Upper lobe of left lung (tissue), 6 donors: ENCODE measurements at regions not wholly inside any gene's neighbourhood (a gene's known extent, or its start where the extent isn't known, plus 50 kb on each side); places are given as distances from the start of the nearest gene placed in this dataset.
"Not testable (repeated sequence)": the region's sequence is repeated elsewhere in the genome, so short reads cannot be mapped to it uniquely, and the experiment has no call there.

ENCODE experiments used
- ATAC-seq, 2 donors: fragments of 200-7000 bp; cut with Tn5 transposase; one replicate each; pipeline ENCODE4 v1.9.1; 2022; ENCODE audit warnings: mild to moderate bottlenecking in 2 of 2, moderate library complexity in 2 of 2; ENCODE audit not compliant: low FRiP score in 2 of 2
- DNase-seq, 2 donors: peaks; one replicate each; pipeline ENCODE4 v3.0.0-alpha.2; 2019 to 2020
- H3K27ac ChIP-seq, 4 donors: fragments of 200-600 bp; sonication (generic); one replicate each; pipeline ENCODE4 v1.5.1; 2016 to 2019
- H3K27me3 ChIP-seq, 4 donors: fragments of 200-600 bp; sonication (generic); one replicate each; pipeline ENCODE4 v1.5.1; 2017 to 2019
- H3K36me3 ChIP-seq, 4 donors: fragments of 200-600 bp; sonication (generic); one replicate each; pipeline ENCODE4 v1.5.1; 2016 to 2019
- H3K4me1 ChIP-seq, 4 donors: fragments of 200-600 bp; sonication (generic); one replicate each; pipeline ENCODE4 v1.5.1; 2018 to 2019
- H3K4me3 ChIP-seq, 4 donors: fragments of 200-600 bp; sonication (generic); one replicate each; pipeline ENCODE4 v1.5.1; 2017 to 2019; ENCODE audit warnings: mild to moderate bottlenecking in 2 of 4, moderate library complexity in 1 of 4
- H3K9me3 ChIP-seq, 4 donors: fragments of 200-600 bp; sonication (generic); one replicate each; pipeline ENCODE4 v1.5.1; 2018 to 2019
- CTCF ChIP-seq, 6 experiments: fragments of 450-650 bp in 4 of 6; fragments of 200-600 bp in 2 of 6; sonication (generic) in 2 of 6; IDR thresholded peaks; one replicate each; pipeline ENCODE4 v1.5.1; 2016 to 2019; ENCODE audit warnings: antibody characterized with exemption in 6 of 6
- EP300 ChIP-seq, 4 donors: sonication (generic); formaldehyde crosslinking; IDR thresholded peaks; one replicate each; pipeline ENCODE4 v1.5.1; 2017; ENCODE audit warnings: antibody characterized with exemption in 4 of 4, control low read depth in 2 of 4
- POLR2A ChIP-seq, 4 donors: fragments of 450-650 bp; IDR thresholded peaks; one replicate each; pipeline ENCODE4 v1.5.1; 2016 to 2017; ENCODE audit warnings: antibody characterized with exemption in 4 of 4, mild to moderate bottlenecking in 2 of 4
- POLR2AphosphoS5 ChIP-seq, 2 donors: sonication (generic); formaldehyde crosslinking; IDR thresholded peaks; one replicate each; pipeline ENCODE4 v1.5.1; 2017; ENCODE audit warnings: antibody characterized with exemption in 2 of 2
- WGBS, 2 donors: methylation state at CpG; one replicate each; pipeline ENCODE4 v1.1.5; 2017 to 2018; 5-methylcytosine and 5-hydroxymethylcytosine counted together
- donor health status: DM: no; HTN: no; CAD: no; lungs with moderate emphysema.
- donor health status: DM: no; HTN: yes; CAD: no; lungs with severe emphysema.

GRCh38 chr7:115292381-115292780, 370.5 kb downstream of the MDFIC start:
- 89 to 90% methylated on average over 3 of the region's 3 CpGs for WGBS, 2 donors
- Histone ChIP-seq H3K27me3 (no peaks in the 10 kb centered on the region), H3K4me1 (no peaks in the 10 kb centered on the region), H3K9me3 (no peaks in the 10 kb centered on the region), H3K36me3 (no peaks in the 10 kb centered on the region), H3K27ac (no peak overlapping the region), H3K4me3 (no peak overlapping the region)
- TF ChIP-seq CTCF (IDR thresholded peaks at IDR 0.05) (no peak), EP300 (IDR thresholded peaks at IDR 0.05) (no peak), POLR2A (IDR thresholded peaks at IDR 0.05) (no peak), POLR2AphosphoS5 (IDR thresholded peaks at IDR 0.05) (no peak)
- DNase-seq (no peak), ATAC-seq (no peak)

- Histone ChIP-seq H3K4me1 (no peaks in the 10 kb centered on the region), H3K27me3 (no peaks in the 10 kb centered on the region), H3K9me3 (no peaks in the 10 kb centered on the region), H3K4me3 (no peak overlapping the region), H3K27ac (no peak overlapping the region), H3K36me3 (no peaks in the 10 kb centered on the region)
- TF ChIP-seq EP300 (IDR thresholded peaks at IDR 0.05) (no peak), CTCF (IDR thresholded peaks at IDR 0.05) (no peak), POLR2A (IDR thresholded peaks at IDR 0.05) (no peak), POLR2AphosphoS5 (IDR thresholded peaks at IDR 0.05) (no peak)
- ATAC-seq (no peak), DNase-seq (no peak)
- WGBS, 2 donors = 84 to 95% methylated on average over 2 of the region's 2 CpGs
Observed at GRCh38 chr7:115289971-115290370, 368.1 kb downstream of the MDFIC start.

GRCh38 chr7:115276791-115277190, 354.9 kb downstream of the MDFIC start:
- ATAC-seq (no peak), DNase-seq (no peak)
- Histone ChIP-seq H3K9me3 (no peaks in the 10 kb centered on the region), H3K4me3 (no peak overlapping the region), H3K27ac (no peak overlapping the region), H3K36me3 (no peaks in the 10 kb centered on the region), H3K27me3 (no peaks in the 10 kb centered on the region), H3K4me1 (no peaks in the 10 kb centered on the region)
- WGBS, 2 donors = 92 to 100% methylated on average over 1 of the region's 1 CpG
- TF ChIP-seq POLR2AphosphoS5 (IDR thresholded peaks at IDR 0.05) (no peak), CTCF (IDR thresholded peaks at IDR 0.05) (no peak), EP300 (IDR thresholded peaks at IDR 0.05) (no peak), POLR2A (IDR thresholded peaks at IDR 0.05) (no peak)

GRCh38 chr7:115273855-115274254, 352.0 kb downstream of the MDFIC start:
- H3K27ac ChIP-seq, H3K36me3 ChIP-seq, ATAC-seq, DNase-seq, H3K4me1 ChIP-seq, H3K9me3 ChIP-seq, H3K27me3 ChIP-seq, H3K4me3 ChIP-seq: not testable (repeated sequence)
- WGBS, 2 donors = 87 to 88% methylated on average over 8 of the region's 8 CpGs

- TF ChIP-seq EP300 (IDR thresholded peaks at IDR 0.05) (no peak), CTCF (IDR thresholded peaks at IDR 0.05) (no peak), POLR2A (IDR thresholded peaks at IDR 0.05) (no peak), POLR2AphosphoS5 (IDR thresholded peaks at IDR 0.05) (no peak)
- Histone ChIP-seq H3K27me3 (no peaks in the 10 kb centered on the region), H3K4me3 (no peak overlapping the region), H3K9me3 (no peaks in the 10 kb centered on the region), H3K36me3 (no peaks in the 10 kb centered on the region), H3K4me1 (no peaks in the 10 kb centered on the region), H3K27ac (no peak overlapping the region)
- ATAC-seq = no peak
- DNase-seq = no peak
- 91 to 94% methylated on average over 1 of the region's 1 CpG for WGBS, 2 donors
Observed at GRCh38 chr7:115273139-115273772, 351.4 kb downstream of the MDFIC start.
